Stomach smooth muscle (tissue), 2 donors: ENCODE measurements at regions not wholly inside any gene's neighbourhood (a gene's known extent, or its start where the extent isn't known, plus 50 kb on each side); places are given as distances from the start of the nearest gene placed in this dataset.

Experiments used
- H3K27ac ChIP-seq: one replicate; pipeline ENCODE4 v1.7.0; 2013; ENCODE audit warnings: mild to moderate bottlenecking, low read length, inconsistent platforms
- H3K27me3 ChIP-seq, 2 donors: one replicate each; pipeline ENCODE4 v1.7.0; 2013; ENCODE audit warnings: low read length in 2 of 2; ENCODE audit not compliant: insufficient read depth in 2 of 2, control insufficient read depth in 1 of 2
- H3K36me3 ChIP-seq, 2 donors: one replicate each; pipeline ENCODE4 v1.7.0; 2013; ENCODE audit warnings: low read length in 2 of 2; ENCODE audit not compliant: control insufficient read depth in 2 of 2, insufficient read depth in 2 of 2
- H3K4me1 ChIP-seq: one replicate; pipeline ENCODE4 v1.7.0; 2013; ENCODE audit warnings: low read length; ENCODE audit not compliant: control insufficient read depth, insufficient read depth
- H3K4me3 ChIP-seq, 2 donors: one replicate each; pipeline ENCODE4 v1.7.0; 2013; ENCODE audit warnings: low read length in 2 of 2
- H3K9ac ChIP-seq, 2 donors: one replicate each; pipeline ENCODE4 v1.7.0; 2013; ENCODE audit warnings: low read length in 2 of 2, mild to moderate bottlenecking in 1 of 2
- H3K9me3 ChIP-seq, 2 donors: one replicate each; pipeline ENCODE4 v1.7.0; 2013; ENCODE audit warnings: low read length in 2 of 2; ENCODE audit not compliant: control insufficient read depth in 2 of 2
- donor health status: healthy.
- donor health status: Pancreatic carcinoma.

- Histone ChIP-seq H3K27me3 (no peaks in the 10 kb centered on the region), H3K4me3 (no peak overlapping the region), H3K4me1 (no peaks in the 10 kb centered on the region), H3K9me3 (no peaks in the 10 kb centered on the region), H3K36me3 (no peaks in the 10 kb centered on the region), H3K9ac (no peak overlapping the region), H3K27ac (no peak overlapping the region)
Observed at GRCh38 chr13:63691474-63691873, 2275.8 kb upstream of the PCDH20 start.

- Histone ChIP-seq H3K36me3 (no peaks in the 10 kb centered on the region), H3K4me1 (no peaks in the 10 kb centered on the region), H3K4me3 (no peak overlapping the region), H3K27me3 (no peaks in the 10 kb centered on the region), H3K9me3 (no peaks in the 10 kb centered on the region), H3K27ac (no peak overlapping the region), H3K9ac (no peak overlapping the region)
Observed at GRCh38 chr13:63690672-63691071, 2275.0 kb upstream of the PCDH20 start.

- Histone ChIP-seq H3K36me3 (no peaks in the 10 kb centered on the region), H3K27me3 (no peaks in the 10 kb centered on the region), H3K9ac (no peak overlapping the region)
Observed at GRCh38 chr13:63684822-63685221, 2269.2 kb upstream of the PCDH20 start.

GRCh38 chr13:63680704-63681103, 2265.1 kb upstream of the PCDH20 start:
- H3K9me3 ChIP-seq = no peaks in the 10 kb centered on the region
- H3K9ac ChIP-seq = no peak overlapping the region
- H3K4me1 ChIP-seq = no peaks in the 10 kb centered on the region
- no peaks in the 10 kb centered on the region for H3K27me3 ChIP-seq
- no peak overlapping the region for H3K27ac ChIP-seq
- H3K4me3 ChIP-seq = no peak overlapping the region
- no peaks in the 10 kb centered on the region for H3K36me3 ChIP-seq

More at GRCh38 chr13:63684822-63685221, 2269.2 kb upstream of the PCDH20 start:
- H3K27ac ChIP-seq = no peak overlapping the region
- H3K4me3 ChIP-seq = no peak overlapping the region
- no peaks in the 10 kb centered on the region for H3K4me1 ChIP-seq
- no peaks in the 10 kb centered on the region for H3K9me3 ChIP-seq

GRCh38 chr13:63671296-63671695, 2255.6 kb upstream of the PCDH20 start:
- Histone ChIP-seq H3K4me1 (no peaks in the 10 kb centered on the region), H3K9me3 (no peaks in the 10 kb centered on the region), H3K4me3 (no peak overlapping the region), H3K36me3 (no peaks in the 10 kb centered on the region), H3K9ac (no peak overlapping the region), H3K27ac (no peak overlapping the region), H3K27me3 (no peaks in the 10 kb centered on the region)

GRCh38 chr13:63651394-63651793, 2235.7 kb upstream of the PCDH20 start:
- Histone ChIP-seq H3K27me3 (no peaks in the 10 kb centered on the region), H3K36me3 (no peaks in the 10 kb centered on the region), H3K9ac (no peak overlapping the region), H3K4me1 (no peaks in the 10 kb centered on the region), H3K27ac (no peak overlapping the region), H3K9me3 (no peaks in the 10 kb centered on the region), H3K4me3 (no peak overlapping the region)

GRCh38 chr13:63643543-63643942, 2227.9 kb upstream of the PCDH20 start:
- no peaks in the 10 kb centered on the region for H3K4me1 ChIP-seq
- H3K9ac ChIP-seq = no peak overlapping the region
- no peaks in the 10 kb centered on the region for H3K9me3 ChIP-seq
- H3K27me3 ChIP-seq = no peaks in the 10 kb centered on the region
- no peak overlapping the region for H3K27ac ChIP-seq
- H3K36me3 ChIP-seq = no peaks in the 10 kb centered on the region
- H3K4me3 ChIP-seq = no peak overlapping the region

- Histone ChIP-seq H3K9ac (no peak overlapping the region), H3K4me1 (no peaks in the 10 kb centered on the region), H3K9me3 (no peaks in the 10 kb centered on the region), H3K27ac (no peak overlapping the region), H3K4me3 (peak overlapping the region; percentile 24 to 47), H3K27me3 (no peaks in the 10 kb centered on the region), H3K36me3 (no peaks in the 10 kb centered on the region)
Observed at GRCh38 chr13:63636316-63636993, 2220.8 kb upstream of the PCDH20 start.

GRCh38 chr13:63632321-63632720, 2216.7 kb upstream of the PCDH20 start:
- H3K4me1 ChIP-seq = no peaks in the 10 kb centered on the region
- no peak overlapping the region for H3K4me3 ChIP-seq
- H3K9me3 ChIP-seq = no peaks in the 10 kb centered on the region
- H3K27ac ChIP-seq = no peak overlapping the region
- no peaks in the 10 kb centered on the region for H3K36me3 ChIP-seq
- H3K9ac ChIP-seq = no peak overlapping the region
- no peaks in the 10 kb centered on the region for H3K27me3 ChIP-seq

GRCh38 chr13:63631006-63631405, 2215.4 kb upstream of the PCDH20 start:
- no peaks in the 10 kb centered on the region for H3K9me3 ChIP-seq
- H3K27me3 ChIP-seq = no peaks in the 10 kb centered on the region
- H3K4me3 ChIP-seq = no peak overlapping the region
- no peak overlapping the region for H3K27ac ChIP-seq
- H3K36me3 ChIP-seq = no peaks in the 10 kb centered on the region
- H3K4me1 ChIP-seq = no peaks in the 10 kb centered on the region
- H3K9ac ChIP-seq = no peak overlapping the region

- no peak overlapping the region for H3K9ac ChIP-seq
- H3K27me3 ChIP-seq = no peaks in the 10 kb centered on the region
- H3K9me3 ChIP-seq = no peaks in the 10 kb centered on the region
- H3K4me1 ChIP-seq = no peaks in the 10 kb centered on the region
- H3K4me3 ChIP-seq = no peak overlapping the region
- no peaks in the 10 kb centered on the region for H3K36me3 ChIP-seq
- no peak overlapping the region for H3K27ac ChIP-seq
Observed at GRCh38 chr13:63629591-63629990, 2213.9 kb upstream of the PCDH20 start.
